22Rv1 (cell line): ENCODE measurements at regions not wholly inside any gene's neighbourhood (a gene's known extent, or its start where the extent isn't known, plus 50 kb on each side); places are given as distances from the start of the nearest gene placed in this dataset.
"Not testable (repeated sequence)": the region's sequence is repeated elsewhere in the genome, so short reads cannot be mapped to it uniquely, and the experiment has no call there.

ENCODE experiments used
- ZFX ChIP-seq: fragments of 450-650 bp; IDR thresholded peaks from 2 replicates; pipeline ENCODE4 v1.6.1; 2017; ENCODE audit warnings: antibody characterized with exemption, borderline replicate concordance
- TF ChIP-seq, protein P1 (sequence below): fragments of 450-650 bp; IDR thresholded peaks from 2 replicates; pipeline ENCODE4 v1.5.1; 2017; ENCODE audit warnings: mild to moderate bottlenecking

DNA sequence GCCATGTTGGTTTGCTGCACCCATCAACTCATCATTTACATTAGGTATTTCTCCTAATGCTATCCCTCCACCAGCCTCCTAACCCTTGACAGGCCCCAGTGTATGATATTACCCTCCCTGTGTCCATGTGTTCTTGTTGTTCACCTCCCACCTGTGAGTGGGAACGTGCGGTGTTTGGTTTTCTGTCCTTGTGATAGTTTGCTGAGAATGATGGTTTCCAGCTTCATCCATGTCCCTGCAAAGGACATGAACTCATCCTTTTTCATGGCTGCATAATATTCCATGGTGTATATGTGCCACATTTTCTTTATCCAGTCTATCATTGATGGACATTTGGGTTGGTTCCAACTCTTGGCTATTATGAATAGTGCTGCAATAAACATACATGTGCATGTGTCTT is 184.0 kb downstream of the EDEM1 start:
- TF ChIP-seq, protein P1, sequence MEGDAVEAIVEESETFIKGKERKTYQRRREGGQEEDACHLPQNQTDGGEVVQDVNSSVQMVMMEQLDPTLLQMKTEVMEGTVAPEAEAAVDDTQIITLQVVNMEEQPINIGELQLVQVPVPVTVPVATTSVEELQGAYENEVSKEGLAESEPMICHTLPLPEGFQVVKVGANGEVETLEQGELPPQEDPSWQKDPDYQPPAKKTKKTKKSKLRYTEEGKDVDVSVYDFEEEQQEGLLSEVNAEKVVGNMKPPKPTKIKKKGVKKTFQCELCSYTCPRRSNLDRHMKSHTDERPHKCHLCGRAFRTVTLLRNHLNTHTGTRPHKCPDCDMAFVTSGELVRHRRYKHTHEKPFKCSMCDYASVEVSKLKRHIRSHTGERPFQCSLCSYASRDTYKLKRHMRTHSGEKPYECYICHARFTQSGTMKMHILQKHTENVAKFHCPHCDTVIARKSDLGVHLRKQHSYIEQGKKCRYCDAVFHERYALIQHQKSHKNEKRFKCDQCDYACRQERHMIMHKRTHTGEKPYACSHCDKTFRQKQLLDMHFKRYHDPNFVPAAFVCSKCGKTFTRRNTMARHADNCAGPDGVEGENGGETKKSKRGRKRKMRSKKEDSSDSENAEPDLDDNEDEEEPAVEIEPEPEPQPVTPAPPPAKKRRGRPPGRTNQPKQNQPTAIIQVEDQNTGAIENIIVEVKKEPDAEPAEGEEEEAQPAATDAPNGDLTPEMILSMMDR, result not testable (repeated sequence)
- TF ChIP-seq ZFX, result not testable (repeated sequence)
